H9 (cell line): ENCODE measurements at regions not wholly inside any gene's neighbourhood (a gene's known extent, or its start where the extent isn't known, plus 50 kb on each side); places are given as distances from the start of the nearest gene placed in this dataset.

Experiments
- DNase-seq: peaks from one replicate; pipeline ENCODE4 v3.0.0-alpha.2; 2017
- H2AFZ ChIP-seq: one replicate; pipeline ENCODE4 v1.6.1; 2013; ENCODE audit warnings: mild to moderate bottlenecking, low read length, control low read depth, moderate library complexity
- H2AK5ac ChIP-seq: 2 replicates; pipeline ENCODE4 v1.6.1; 2013; ENCODE audit warnings: low read length, control low read depth, mixed read lengths; ENCODE audit not compliant: insufficient read length
- H2BK120ac ChIP-seq: one replicate; pipeline ENCODE4 v1.6.1; 2013; ENCODE audit warnings: low read depth, mild to moderate bottlenecking, low read length, control low read depth, inconsistent platforms; ENCODE audit not compliant: poor library complexity, severe bottlenecking
- H2BK12ac ChIP-seq: 2 replicates; pipeline ENCODE4 v1.6.1; 2013; ENCODE audit warnings: low read length, control low read depth, mixed read lengths, low read depth; ENCODE audit not compliant: insufficient read length
- H2BK15ac ChIP-seq: 2 replicates; pipeline ENCODE4 v1.6.1; 2013; ENCODE audit warnings: low read depth, low read length, control low read depth
- H2BK20ac ChIP-seq: one replicate; pipeline ENCODE4 v1.6.1; 2013; ENCODE audit warnings: low read depth, mild to moderate bottlenecking, low read length, control low read depth, inconsistent platforms; ENCODE audit not compliant: poor library complexity, severe bottlenecking
- H2BK5ac ChIP-seq: 2 replicates; pipeline ENCODE4 v1.6.1; 2013; ENCODE audit warnings: low read length, control low read depth, mixed read lengths; ENCODE audit not compliant: insufficient read length
- H3K14ac ChIP-seq: 2 replicates; pipeline ENCODE4 v1.6.1; 2013; ENCODE audit warnings: low read length, control low read depth; ENCODE audit not compliant: insufficient read depth
- H3K18ac ChIP-seq: 2 replicates; pipeline ENCODE4 v1.6.1; 2013; ENCODE audit warnings: low read depth, mild to moderate bottlenecking, mixed read lengths, low read length, control low read depth; ENCODE audit not compliant: insufficient read length
- H3K23ac ChIP-seq: 2 replicates; pipeline ENCODE4 v1.6.1; 2013; ENCODE audit warnings: low read length, control low read depth, mixed read lengths, low read depth; ENCODE audit not compliant: insufficient read length
- H3K23me2 ChIP-seq: 2 replicates; pipeline ENCODE4 v1.6.1; 2013; ENCODE audit warnings: low read depth, mild to moderate bottlenecking, mixed read lengths, low read length, control low read depth; ENCODE audit not compliant: insufficient read length, poor library complexity, severe bottlenecking
- H3K27ac ChIP-seq: 2 replicates; pipeline ENCODE4 v1.5.1; 2013; ENCODE audit warnings: low read length, control low read depth, mixed read lengths, low read depth; ENCODE audit not compliant: insufficient read length
- H3K27me3 ChIP-seq: 2 replicates; pipeline ENCODE4 v1.6.1; 2013; ENCODE audit warnings: low read length, control low read depth, inconsistent platforms; ENCODE audit not compliant: insufficient read depth
- H3K4ac ChIP-seq: 2 replicates; pipeline ENCODE4 v1.6.1; 2013; ENCODE audit warnings: low read depth, mild to moderate bottlenecking, control low read depth, inconsistent platforms, low read length, moderate library complexity
- H3K4me1 ChIP-seq: 2 replicates; pipeline ENCODE4 v1.6.1; 2013; ENCODE audit warnings: low read length, control low read depth, inconsistent platforms; ENCODE audit not compliant: insufficient read depth
- H3K4me2 ChIP-seq: 2 replicates; pipeline ENCODE4 v1.6.1; 2013; ENCODE audit warnings: low read length, control low read depth, mixed read lengths; ENCODE audit not compliant: insufficient read length, insufficient read depth
- H3K56ac ChIP-seq: 2 replicates; pipeline ENCODE4 v1.6.1; 2013; ENCODE audit warnings: low read depth, mild to moderate bottlenecking, mixed read lengths, low read length, control low read depth; ENCODE audit not compliant: insufficient read length
- H3K79me1 ChIP-seq: 2 replicates; pipeline ENCODE4 v1.6.1; 2013; ENCODE audit warnings: low read depth, mild to moderate bottlenecking, moderate library complexity, low read length, control low read depth, inconsistent platforms; ENCODE audit not compliant: insufficient read depth, poor library complexity, severe bottlenecking
- H3K79me2 ChIP-seq: 2 replicates; pipeline ENCODE4 v1.6.1; 2013; ENCODE audit warnings: low read length, control low read depth, inconsistent platforms; ENCODE audit not compliant: insufficient read depth
- H3K9ac ChIP-seq: 2 replicates; pipeline ENCODE4 v1.6.1; 2013; ENCODE audit warnings: low read length, control low read depth, mixed read lengths; ENCODE audit not compliant: insufficient read length; ENCODE audit errors: extremely low read depth
- H3K9me3 ChIP-seq: one replicate; pipeline ENCODE4 v1.6.1; 2013; ENCODE audit warnings: low read depth, low read length, inconsistent platforms; ENCODE audit not compliant: control insufficient read depth
- H3T11ph ChIP-seq: one replicate; pipeline ENCODE4 v1.6.1; 2013; ENCODE audit warnings: mild to moderate bottlenecking, low read length, control low read depth, inconsistent platforms
- H4K20me1 ChIP-seq: one replicate; pipeline ENCODE4 v1.6.1; 2013; ENCODE audit not compliant: control insufficient read depth, insufficient read length, insufficient read depth
- H4K5ac ChIP-seq: 2 replicates; pipeline ENCODE4 v1.6.1; 2013; ENCODE audit warnings: low read depth, mild to moderate bottlenecking, mixed read lengths, low read length, control low read depth; ENCODE audit not compliant: insufficient read length
- H4K8ac ChIP-seq: replicated peaks from 2 replicates; pipeline ENCODE4 v1.6.1; 2013; ENCODE audit warnings: low read length, control low read depth, mixed read lengths, low read depth; ENCODE audit not compliant: insufficient read length
- H4K91ac ChIP-seq: 2 replicates; pipeline ENCODE4 v1.6.1; 2013; ENCODE audit warnings: low read depth, mild to moderate bottlenecking, moderate library complexity, mixed read lengths, low read length, control low read depth; ENCODE audit not compliant: insufficient read length
- H3K27ac Mint-ChIP-seq, 3 experiments: 2 replicates in 2 of 3; 3 replicates in 1 of 3; pipeline ENCODE4 v1.8.0; 2020 to 2021; ENCODE audit warnings: mixed read lengths in 3 of 3, mild to moderate bottlenecking in 1 of 3, moderate library complexity in 1 of 3
- H3K27me3 Mint-ChIP-seq: 2 replicates; pipeline ENCODE4 v1.8.0; 2021; ENCODE audit warnings: low read depth, mild to moderate bottlenecking, moderate library complexity, mixed read lengths
- H3K36me3 Mint-ChIP-seq, 3 experiments: 2 replicates in 2 of 3; 3 replicates in 1 of 3; pipeline ENCODE4 v1.8.0; 2020 to 2021; ENCODE audit warnings: low read depth in 3 of 3, mixed read lengths in 3 of 3; ENCODE audit not compliant: insufficient read depth in 1 of 3
- H3K4me1 Mint-ChIP-seq, 2 experiments: 2 replicates each; pipeline ENCODE4 v1.8.0; 2020; ENCODE audit warnings: mixed read lengths in 2 of 2
- H3K4me3 Mint-ChIP-seq, 2 experiments: 2 replicates in 1 of 2; 3 replicates in 1 of 2; pipeline ENCODE4 v1.8.0; 2020 to 2021; ENCODE audit warnings: mild to moderate bottlenecking in 2 of 2, mixed read lengths in 2 of 2, moderate library complexity in 1 of 2
- H3K9me3 Mint-ChIP-seq, 2 experiments: 2 replicates in 1 of 2; 3 replicates in 1 of 2; pipeline ENCODE4 v1.8.0; 2020; ENCODE audit warnings: mild to moderate bottlenecking in 2 of 2, mixed read lengths in 2 of 2, moderate library complexity in 1 of 2
- CTCF ChIP-seq: fragments of 200-600 bp; sonication (generic); conservative IDR thresholded peaks from 3 replicates; pipeline ENCODE4 v1.8.0; 2021; ENCODE audit warnings: antibody characterized with exemption, mild to moderate bottlenecking
- WGBS: extraction: QIAGEN DNeasy Blood & Tissue Kit; methylation state at CpG from one replicate; pipeline ENCODE4 v1.1.7; 2013; ENCODE audit warnings: missing lambda C conversion rate, low lambda C conversion rate, mixed read lengths; ENCODE audit not compliant: insufficient read length; ENCODE audit errors: extremely low coverage; 5-methylcytosine and 5-hydroxymethylcytosine counted together

- H3K4me1 ChIP-seq = no peaks in the 10 kb centered on the region
- no peaks in the 10 kb centered on the region for H3K79me1 ChIP-seq
- no peak overlapping the region for H2BK5ac ChIP-seq
- H2BK20ac ChIP-seq = no peak overlapping the region
- no peak overlapping the region for H4K8ac ChIP-seq
- H3K9me3 ChIP-seq = no peaks in the 10 kb centered on the region
- Mint-ChIP-seq H3K27ac (no peak overlapping the region), H3K4me1 (no peaks in the 10 kb centered on the region), H3K36me3 (no peaks in the 10 kb centered on the region), H3K4me3 (no peak overlapping the region), H3K27me3 (peaks cover 10% of the 10 kb centered on the region), H3K9me3 (no peaks in the 10 kb centered on the region; a peak in 1 of 5 replicates)
- no peak overlapping the region for H3K27ac ChIP-seq
- no peak overlapping the region for H2BK120ac ChIP-seq
- H3K14ac ChIP-seq = no peak overlapping the region
- no peaks in the 10 kb centered on the region for H3K23me2 ChIP-seq
- H3K23ac ChIP-seq = no peak overlapping the region
- no peak overlapping the region for H3K56ac ChIP-seq
- H3K79me2 ChIP-seq = no peaks in the 10 kb centered on the region; the same call in 1 of the 2 replicates
- no peak overlapping the region for H4K5ac ChIP-seq
- no peak for TF ChIP-seq CTCF
- no peak for DNase-seq
- H3K4me2 ChIP-seq = no peak overlapping the region
- H3T11ph ChIP-seq = no peak overlapping the region
- no peak overlapping the region for H4K91ac ChIP-seq
- H3K4ac ChIP-seq = no peak overlapping the region
- no peak overlapping the region for H2AK5ac ChIP-seq
- no peak overlapping the region for H2BK12ac ChIP-seq
- no peak overlapping the region for H2AFZ ChIP-seq
- no peaks in the 10 kb centered on the region for H4K20me1 ChIP-seq
- no CpG with 5 or more reads among the region's 10 CpGs for WGBS
- H3K18ac ChIP-seq = no peak overlapping the region
- H3K9ac ChIP-seq = no peak overlapping the region
- H3K27me3 ChIP-seq = 0 out of 2 replicates have a peak, but pooled peaks cover 3% of the 10 kb centered on the region
- H2BK15ac ChIP-seq = no peak overlapping the region
These were observed 188.1 kb downstream of the IRX5 start for GRCh38 chr16:55118701-55119260.
